Erythroblast (primary cell): ENCODE measurements at regions not wholly inside any gene's neighbourhood (a gene's known extent, or its start where the extent isn't known, plus 50 kb on each side); places are given as distances from the start of the nearest gene placed in this dataset.

Experiments
- GATA1 ChIP-seq: IDR thresholded peaks from 2 replicates; pipeline ENCODE4 v1.6.1; 2011; ENCODE audit warnings: low read depth, mild to moderate bottlenecking, control low read depth, low read length, moderate library complexity
- POLR2A ChIP-seq: IDR thresholded peaks from 2 replicates; pipeline ENCODE4 v1.6.1; 2011; ENCODE audit warnings: mild to moderate bottlenecking, low read length

DNA sequence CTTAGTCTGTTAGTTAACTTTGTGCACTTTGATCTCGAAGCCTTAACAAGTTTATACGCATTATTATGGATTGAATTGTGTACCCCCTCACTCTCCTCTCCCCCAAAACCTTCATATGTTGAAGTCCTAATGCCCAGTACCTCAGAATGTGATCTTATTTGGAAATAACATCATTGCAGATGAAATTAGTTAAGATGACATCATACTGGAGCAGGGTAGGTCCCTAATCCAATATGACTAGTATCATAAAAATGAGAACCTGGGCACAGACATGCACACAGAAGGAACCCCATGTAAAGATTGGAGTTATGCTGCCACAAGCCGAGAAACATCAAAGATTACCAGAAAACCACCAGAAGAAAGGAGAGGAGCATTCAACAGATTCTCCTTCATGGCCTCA is 85.8 kb upstream of the TSC22D1 start:
- TF ChIP-seq POLR2A (no peak), GATA1 (no peak)
